Transverse colon (tissue), 4 donors: ENCODE measurements at regions not wholly inside any gene's neighbourhood (a gene's known extent, or its start where the extent isn't known, plus 50 kb on each side); places are given as distances from the start of the nearest gene placed in this dataset.

Source experiments
- DNase-seq: peaks from one replicate; pipeline ENCODE4 v3.0.0-alpha.2; 2019
- H3K27ac ChIP-seq, 4 donors: fragments of 200-600 bp; sonication (generic); 2 replicates each; pipeline ENCODE4 v1.5.1; 2016 to 2018; ENCODE audit warnings: inconsistent platforms in 4 of 4
- H3K27me3 ChIP-seq: fragments of 200-600 bp; sonication (generic); 2 replicates; pipeline ENCODE4 v1.5.1; 2017; ENCODE audit warnings: inconsistent platforms
- H3K36me3 ChIP-seq, 4 donors: fragments of 200-600 bp; sonication (generic); 2 replicates each; pipeline ENCODE4 v1.5.1; 2017 to 2019; ENCODE audit warnings: inconsistent platforms in 4 of 4
- H3K4me1 ChIP-seq, 4 donors: fragments of 200-600 bp; sonication (generic); 2 replicates each; pipeline ENCODE4 v1.5.1; 2017 to 2020; ENCODE audit warnings: inconsistent platforms in 4 of 4
- H3K4me3 ChIP-seq, 4 donors: fragments of 200-600 bp; sonication (generic); 1 replicate in 1 of 4; 2 replicates in 3 of 4; pipeline versions ENCODE4 v1.5.1 to v1.6.1; 2017 to 2019; ENCODE audit warnings: inconsistent platforms in 4 of 4
- H3K9me3 ChIP-seq, 2 donors: fragments of 200-600 bp; sonication (generic); 2 replicates each; pipeline ENCODE4 v1.5.1; 2017 to 2019; ENCODE audit warnings: inconsistent platforms in 2 of 2
- EP300 ChIP-seq: sonication (generic); formaldehyde crosslinking; IDR thresholded peaks from one replicate; pipeline ENCODE4 v1.6.1; 2017; ENCODE audit warnings: antibody characterized with exemption, low read depth
- POLR2A ChIP-seq: fragments of 450-650 bp; IDR thresholded peaks from one replicate; pipeline ENCODE4 v1.6.1; 2016; ENCODE audit warnings: antibody characterized with exemption, mild to moderate bottlenecking, moderate library complexity
- POLR2AphosphoS5 ChIP-seq, 3 donors: sonication (generic); formaldehyde crosslinking; IDR thresholded peaks; one replicate each; pipeline ENCODE4 v1.6.1; 2016; ENCODE audit warnings: antibody characterized with exemption in 3 of 3
- WGBS, 2 donors: methylation state at CpG; one replicate each; pipeline ENCODE4 v1.1.5; 2018; ENCODE audit warnings: low coverage in 1 of 2; 5-methylcytosine and 5-hydroxymethylcytosine counted together
- in situ Hi-C, 4 donors: fragments of 200-750 bp; cut with MboI; loops; one replicate each; pipeline versions ENCODE4 v1.15.0 to v1.15.1; 2017; ENCODE audit warnings: low sequenced_read_pairs in 3 of 4, low pct_ligation_motif_present in 1 of 4, low pct_unique_long_range_greater_than_20kb in 1 of 4
- intact Hi-C: fragments of 100-400 bp; cut with DNase I; formaldehyde crosslinking; loops from one replicate; pipeline ENCODE4 v1.15.1; 2023; ENCODE audit warnings: low total_unique reads
- TF ChIP-seq, protein P1 (sequence below), 5 experiments: fragments of 200-600 bp in 3 of 5; fragments of 450-650 bp in 2 of 5; sonication (generic) in 3 of 5; IDR thresholded peaks; 1 replicate in 2 of 5; 2 replicates in 3 of 5; pipeline ENCODE4 v1.5.1; 2016 to 2017; ENCODE audit warnings: antibody characterized with exemption in 5 of 5, inconsistent platforms in 3 of 5, mild to moderate bottlenecking in 2 of 5, moderate library complexity in 1 of 5

DNA sequence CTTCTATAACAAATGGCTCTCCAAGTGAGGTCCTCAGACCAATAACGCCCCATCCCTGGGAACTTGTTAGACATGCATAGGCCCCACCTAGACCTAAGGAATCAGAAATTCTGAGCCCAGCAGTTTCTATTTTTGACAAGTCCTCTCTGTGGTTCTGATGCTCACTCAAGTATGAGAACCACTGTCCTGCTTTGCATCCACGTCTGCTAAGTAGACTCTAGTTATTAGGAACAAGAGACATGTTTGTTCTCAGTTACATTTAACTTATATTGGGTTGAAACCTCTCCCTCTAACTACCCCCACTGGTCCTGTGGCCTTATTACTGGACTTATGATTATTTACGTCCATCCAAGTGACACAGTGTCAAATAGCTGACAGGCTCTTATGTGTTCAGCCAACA, 70.3 kb downstream of the TMEM17 start:
- intact Hi-C loops (no loop called here), in situ Hi-C loops (no loop called here)
- DNase-seq = no peak
- H3K27me3 ChIP-seq = no peaks in the 10 kb centered on the region
- TF ChIP-seq POLR2A = no peak
- TF ChIP-seq, protein P1, sequence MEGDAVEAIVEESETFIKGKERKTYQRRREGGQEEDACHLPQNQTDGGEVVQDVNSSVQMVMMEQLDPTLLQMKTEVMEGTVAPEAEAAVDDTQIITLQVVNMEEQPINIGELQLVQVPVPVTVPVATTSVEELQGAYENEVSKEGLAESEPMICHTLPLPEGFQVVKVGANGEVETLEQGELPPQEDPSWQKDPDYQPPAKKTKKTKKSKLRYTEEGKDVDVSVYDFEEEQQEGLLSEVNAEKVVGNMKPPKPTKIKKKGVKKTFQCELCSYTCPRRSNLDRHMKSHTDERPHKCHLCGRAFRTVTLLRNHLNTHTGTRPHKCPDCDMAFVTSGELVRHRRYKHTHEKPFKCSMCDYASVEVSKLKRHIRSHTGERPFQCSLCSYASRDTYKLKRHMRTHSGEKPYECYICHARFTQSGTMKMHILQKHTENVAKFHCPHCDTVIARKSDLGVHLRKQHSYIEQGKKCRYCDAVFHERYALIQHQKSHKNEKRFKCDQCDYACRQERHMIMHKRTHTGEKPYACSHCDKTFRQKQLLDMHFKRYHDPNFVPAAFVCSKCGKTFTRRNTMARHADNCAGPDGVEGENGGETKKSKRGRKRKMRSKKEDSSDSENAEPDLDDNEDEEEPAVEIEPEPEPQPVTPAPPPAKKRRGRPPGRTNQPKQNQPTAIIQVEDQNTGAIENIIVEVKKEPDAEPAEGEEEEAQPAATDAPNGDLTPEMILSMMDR (IDR thresholded peaks at IDR 0.05) = no peak
- no peak for TF ChIP-seq EP300
- no peak for TF ChIP-seq POLR2AphosphoS5 (IDR thresholded peaks at IDR 0.05)
- H3K4me1 ChIP-seq = no peaks in the 10 kb centered on the region
- no peaks in the 10 kb centered on the region for H3K36me3 ChIP-seq
- H3K4me3 ChIP-seq = no peak overlapping the region
- H3K27ac ChIP-seq = no peak overlapping the region
- no peaks in the 10 kb centered on the region for H3K9me3 ChIP-seq
- 80 to 100% methylated on average over 1 to 3 of the region's 3 CpGs for WGBS, 2 donors

DNA sequence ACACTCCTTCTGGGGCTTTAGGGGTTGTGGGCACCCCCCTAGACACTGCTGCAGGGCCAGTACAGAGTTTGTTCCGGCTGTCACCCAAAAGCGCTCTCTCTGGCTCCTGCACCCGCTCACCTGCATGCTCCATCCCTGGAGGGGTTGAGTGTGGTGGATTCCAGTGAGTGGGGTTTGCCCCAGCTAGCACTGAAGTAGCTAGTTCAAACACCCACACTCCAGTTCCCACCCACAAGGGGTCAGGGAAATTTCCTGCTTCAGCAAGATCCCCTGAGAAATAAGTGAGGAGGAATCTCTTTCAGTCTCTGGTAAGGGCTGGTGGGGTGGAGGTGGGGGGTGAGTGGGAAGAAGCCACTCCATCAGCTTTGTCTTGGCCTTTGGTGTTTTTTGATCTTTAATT, 73.6 kb downstream of the TMEM17 start:
- TF ChIP-seq, protein P1 (IDR thresholded peaks at IDR 0.05) = no peak
- TF ChIP-seq POLR2A (no peak), POLR2AphosphoS5 (IDR thresholded peaks at IDR 0.05) (no peak), EP300 (no peak)
- 90% methylated on average over 3 of the region's 3 CpGs; no CpG with 5 or more reads in 1 of the 2 donors for WGBS, 2 donors
- in situ Hi-C loops (no loop called here), intact Hi-C loops (no loop called here)
- H3K27me3 ChIP-seq = no peaks in the 10 kb centered on the region
- H3K27ac ChIP-seq = no peak overlapping the region
- H3K9me3 ChIP-seq = no peaks in the 10 kb centered on the region
- no peak for DNase-seq
- no peaks in the 10 kb centered on the region for H3K4me1 ChIP-seq
- H3K36me3 ChIP-seq = no peaks in the 10 kb centered on the region
- no peak overlapping the region for H3K4me3 ChIP-seq

DNA sequence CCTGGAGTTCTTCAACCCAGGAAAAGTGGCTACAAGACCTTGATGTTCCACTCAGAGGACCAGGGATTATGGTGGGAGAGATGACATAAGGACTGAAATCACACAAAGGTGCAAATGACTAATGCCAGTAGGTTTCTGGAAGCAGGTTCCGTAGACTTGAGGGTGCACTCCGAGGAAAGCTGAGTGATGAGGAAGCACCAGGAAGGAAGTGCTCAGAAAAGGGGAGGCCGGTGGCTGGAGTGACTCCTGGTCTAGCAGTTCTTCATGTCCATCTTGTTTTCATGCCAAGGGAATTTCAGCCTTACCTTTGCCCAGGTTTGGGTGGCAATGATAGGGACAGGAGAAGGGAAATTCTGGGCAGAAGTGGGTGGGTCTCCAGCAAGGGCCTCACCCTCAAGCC, 74.5 kb downstream of the TMEM17 start:
- WGBS, 2 donors = 90 to 95% methylated on average over 3 of the region's 3 CpGs
- Histone ChIP-seq H3K4me3 (no peak overlapping the region), H3K27ac (no peak overlapping the region), H3K27me3 (no peaks in the 10 kb centered on the region), H3K4me1 (no peaks in the 10 kb centered on the region), H3K9me3 (no peaks in the 10 kb centered on the region), H3K36me3 (no peaks in the 10 kb centered on the region)
- in situ Hi-C loops = no loop called here
- DNase-seq = no peak
- TF ChIP-seq POLR2A (no peak), POLR2AphosphoS5 (IDR thresholded peaks at IDR 0.05) (no peak)
- intact Hi-C loops = no loop called here

DNA sequence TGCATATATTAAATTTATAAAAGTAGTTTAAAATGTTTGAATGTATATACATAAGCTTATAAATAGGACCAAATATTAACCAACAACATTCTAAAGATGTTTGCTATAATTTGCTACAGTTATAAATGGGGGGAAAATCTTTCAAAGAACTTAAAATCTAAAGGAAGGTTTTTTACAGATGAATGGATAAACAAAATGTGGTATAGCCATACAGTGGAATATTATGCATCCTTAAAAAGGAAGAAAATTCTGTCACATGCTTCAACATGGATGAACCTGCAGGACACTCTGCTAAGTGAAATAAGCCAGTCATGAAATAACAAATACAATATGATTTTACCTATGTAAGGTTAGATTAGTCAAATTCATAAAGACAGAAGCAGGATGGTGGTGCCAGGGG, 75.8 kb downstream of the TMEM17 start:
- Histone ChIP-seq H3K9me3 (no peaks in the 10 kb centered on the region), H3K27me3 (no peaks in the 10 kb centered on the region), H3K4me3 (no peak overlapping the region), H3K4me1 (no peaks in the 10 kb centered on the region), H3K27ac (no peak overlapping the region), H3K36me3 (no peaks in the 10 kb centered on the region)
- no peak for TF ChIP-seq EP300
- TF ChIP-seq, protein P1 (IDR thresholded peaks at IDR 0.05) = no peak
- no peak for TF ChIP-seq POLR2A
- TF ChIP-seq POLR2AphosphoS5 (IDR thresholded peaks at IDR 0.05) = no peak
- intact Hi-C loops = no loop called here
- in situ Hi-C loops = no loop called here
- no peak for DNase-seq

DNA sequence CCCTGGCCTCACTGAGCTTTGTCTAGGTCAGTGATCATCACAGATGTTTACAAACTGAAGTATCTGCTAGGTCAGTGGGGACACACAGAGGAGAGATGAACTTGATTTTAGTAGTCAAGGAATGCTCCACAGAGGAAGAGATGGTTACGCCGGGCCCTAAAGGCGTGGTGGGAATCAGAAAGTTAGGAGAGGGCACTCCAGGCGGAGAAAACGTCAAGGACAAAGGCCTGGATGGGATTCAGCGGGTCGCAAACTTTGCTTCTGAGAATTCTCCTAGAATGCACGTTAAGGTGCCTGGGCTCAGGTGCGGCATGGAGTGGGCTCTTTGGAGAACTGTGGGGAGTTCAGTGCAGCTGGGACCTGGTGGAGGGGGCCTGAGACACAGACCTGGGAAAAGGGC, 78.8 kb downstream of the TMEM17 start:
- Histone ChIP-seq H3K27ac (no peak overlapping the region), H3K27me3 (no peaks in the 10 kb centered on the region), H3K36me3 (no peaks in the 10 kb centered on the region), H3K4me3 (no peak overlapping the region), H3K9me3 (no peaks in the 10 kb centered on the region), H3K4me1 (no peaks in the 10 kb centered on the region)
- DNase-seq = no peak
- in situ Hi-C loops = no loop called here
- intact Hi-C loops = no loop called here
- TF ChIP-seq POLR2A = no peak
- TF ChIP-seq EP300 = no peak
- TF ChIP-seq, protein P1 (IDR thresholded peaks at IDR 0.05) = no peak
- TF ChIP-seq POLR2AphosphoS5 (IDR thresholded peaks at IDR 0.05) = no peak
- 94% methylated on average over 2 to 9 of the region's 9 CpGs for WGBS, 2 donors
